ENCODE measurements at regions not wholly inside any gene's neighbourhood (a gene's known extent, or its start where the extent isn't known, plus 50 kb on each side); places are given as distances from the start of the nearest gene placed in this dataset.
A peak's percentile ranks its signal among the peaks of the same experiment; 100 is the strongest.

DNA sequence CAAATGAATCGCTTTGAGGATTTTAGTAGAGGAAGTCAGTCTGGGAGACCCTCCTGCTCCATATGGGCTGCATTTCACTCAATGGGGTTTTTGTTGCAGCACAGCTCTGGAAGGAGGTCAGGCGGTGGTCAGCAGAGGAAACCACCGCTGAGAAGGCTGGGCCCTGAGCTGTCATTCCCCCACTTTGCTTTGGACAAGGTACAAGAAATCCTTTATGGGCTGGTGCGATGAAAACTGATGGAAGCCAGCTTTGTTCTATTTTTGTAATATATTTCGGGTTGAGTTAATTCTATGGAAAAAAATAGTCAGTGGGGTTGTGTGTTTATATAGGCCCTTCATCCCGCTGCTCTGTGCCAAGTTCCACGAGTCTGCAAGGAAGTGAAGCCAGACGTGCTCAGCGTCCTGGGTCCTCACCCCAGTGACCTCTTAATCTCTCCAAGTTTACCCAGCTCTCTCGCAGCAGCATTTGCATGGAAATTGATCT, 157.1 kb upstream of the TMC3 start:
- DNase-seq (ENCODE audit: low spot score, unreplicated experiment) = no peak
- no peak overlapping the region for H3K4me3 Mint-ChIP-seq (ENCODE audit: low read depth)

DNA sequence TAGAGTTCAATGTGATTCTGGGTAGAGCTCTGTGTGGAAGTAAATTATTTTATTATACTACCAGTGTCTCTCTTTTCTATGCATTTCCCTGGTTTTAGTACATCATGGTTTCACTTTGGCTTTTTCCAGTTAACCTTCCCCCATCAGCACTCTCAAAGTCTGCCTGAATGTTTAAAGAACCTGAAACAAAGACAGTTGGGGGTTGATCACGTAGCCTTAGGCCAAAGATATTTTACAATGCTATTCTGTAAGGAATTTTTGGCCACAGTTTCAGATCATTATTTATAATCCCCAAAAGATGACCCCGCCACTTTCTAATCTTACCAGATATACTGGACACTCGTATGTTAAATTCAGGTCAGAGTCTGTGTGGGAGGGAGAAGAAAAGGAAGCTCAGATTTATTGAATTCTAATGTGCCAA, 156.3 kb upstream of the TMC3 start:
- Mint-ChIP-seq H3K4me1 (ENCODE audit: low read depth) (peaks cover 19% of the 10 kb centered on the region), H3K27ac (peak overlapping the region; percentile 39), H3K4me3 (ENCODE audit: low read depth) (no peak overlapping the region), H3K27me3 (no peaks in the 10 kb centered on the region), H3K36me3 (ENCODE audit: insufficient read depth) (no peaks in the 10 kb centered on the region), H3K9me3 (ENCODE audit: low read depth) (no peaks in the 10 kb centered on the region)
- DNase-seq (ENCODE audit: low spot score, unreplicated experiment) = no peak
- TF ChIP-seq, protein P1, sequence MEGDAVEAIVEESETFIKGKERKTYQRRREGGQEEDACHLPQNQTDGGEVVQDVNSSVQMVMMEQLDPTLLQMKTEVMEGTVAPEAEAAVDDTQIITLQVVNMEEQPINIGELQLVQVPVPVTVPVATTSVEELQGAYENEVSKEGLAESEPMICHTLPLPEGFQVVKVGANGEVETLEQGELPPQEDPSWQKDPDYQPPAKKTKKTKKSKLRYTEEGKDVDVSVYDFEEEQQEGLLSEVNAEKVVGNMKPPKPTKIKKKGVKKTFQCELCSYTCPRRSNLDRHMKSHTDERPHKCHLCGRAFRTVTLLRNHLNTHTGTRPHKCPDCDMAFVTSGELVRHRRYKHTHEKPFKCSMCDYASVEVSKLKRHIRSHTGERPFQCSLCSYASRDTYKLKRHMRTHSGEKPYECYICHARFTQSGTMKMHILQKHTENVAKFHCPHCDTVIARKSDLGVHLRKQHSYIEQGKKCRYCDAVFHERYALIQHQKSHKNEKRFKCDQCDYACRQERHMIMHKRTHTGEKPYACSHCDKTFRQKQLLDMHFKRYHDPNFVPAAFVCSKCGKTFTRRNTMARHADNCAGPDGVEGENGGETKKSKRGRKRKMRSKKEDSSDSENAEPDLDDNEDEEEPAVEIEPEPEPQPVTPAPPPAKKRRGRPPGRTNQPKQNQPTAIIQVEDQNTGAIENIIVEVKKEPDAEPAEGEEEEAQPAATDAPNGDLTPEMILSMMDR (IDR thresholded peaks at IDR 0.05; ENCODE audit: unreplicated experiment) = no peak

More for the DNA sequence above, 157.1 kb upstream of the TMC3 start:
- no peak overlapping the region for H3K27ac Mint-ChIP-seq
- H3K4me1 Mint-ChIP-seq (ENCODE audit: low read depth) = peaks cover 19% of the 10 kb centered on the region
- no peaks in the 10 kb centered on the region for H3K27me3 Mint-ChIP-seq
- H3K9me3 Mint-ChIP-seq (ENCODE audit: low read depth) = no peaks in the 10 kb centered on the region
- no peaks in the 10 kb centered on the region for H3K36me3 Mint-ChIP-seq (ENCODE audit: insufficient read depth)
- TF ChIP-seq, protein P1 (IDR thresholded peaks at IDR 0.05; ENCODE audit: unreplicated experiment) = no peak

DNA sequence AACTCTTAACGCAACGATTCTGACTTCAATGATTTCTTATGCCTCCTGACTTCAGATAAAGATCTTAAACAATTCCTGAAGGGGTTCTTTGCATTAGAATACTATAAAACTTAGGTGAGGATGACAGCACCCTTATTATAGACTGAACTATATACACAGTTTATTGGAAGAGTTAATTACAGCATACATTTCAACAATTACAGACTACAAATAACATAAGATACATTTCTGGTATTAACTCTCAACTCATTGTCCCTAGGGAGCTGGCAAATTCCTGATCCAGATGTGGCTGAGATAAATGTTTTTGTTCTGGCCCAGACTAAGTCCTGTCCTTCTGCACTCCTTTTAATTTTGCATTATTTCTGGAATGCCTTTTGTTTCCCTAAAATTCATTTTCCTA, 155.5 kb upstream of the TMC3 start:
- H3K27ac Mint-ChIP-seq = no peak overlapping the region
- H3K4me3 Mint-ChIP-seq (ENCODE audit: low read depth) = no peak overlapping the region

DNA sequence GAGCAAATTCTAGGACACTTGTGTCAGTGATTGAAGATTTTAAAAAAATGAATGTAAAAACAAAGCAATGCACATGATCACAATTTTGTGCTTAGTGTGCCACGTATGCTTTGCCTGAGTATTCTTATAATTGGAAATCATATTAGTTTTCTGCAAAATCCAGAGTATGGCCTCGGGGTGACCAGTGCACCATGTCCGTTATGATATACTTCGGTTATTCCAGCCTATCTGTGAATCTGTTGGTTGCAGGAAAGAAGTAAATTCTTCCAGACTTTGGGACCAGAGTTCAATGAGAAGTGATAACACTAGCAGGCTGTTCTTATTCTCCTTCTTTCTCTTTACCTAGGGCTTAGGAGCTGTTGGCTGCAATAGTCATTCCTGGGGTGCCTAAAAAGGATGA, 152.0 kb upstream of the TMC3 start:
- Mint-ChIP-seq H3K4me3 (ENCODE audit: low read depth) (no peak overlapping the region), H3K36me3 (ENCODE audit: insufficient read depth) (no peaks in the 10 kb centered on the region), H3K27ac (no peak overlapping the region), H3K4me1 (ENCODE audit: low read depth) (peaks cover 7% of the 10 kb centered on the region), H3K27me3 (no peaks in the 10 kb centered on the region), H3K9me3 (ENCODE audit: low read depth) (peaks cover 4% of the 10 kb centered on the region)
- DNase-seq (ENCODE audit: low spot score, unreplicated experiment) = no peak
- TF ChIP-seq, protein P1 (IDR thresholded peaks at IDR 0.05; ENCODE audit: unreplicated experiment) = no peak

More for the DNA sequence above, 155.5 kb upstream of the TMC3 start:
- H3K4me1 Mint-ChIP-seq (ENCODE audit: low read depth) = peaks cover 19% of the 10 kb centered on the region
- DNase-seq (ENCODE audit: low spot score, unreplicated experiment) = no peak
- TF ChIP-seq, protein P1 (IDR thresholded peaks at IDR 0.05; ENCODE audit: unreplicated experiment) = no peak
- H3K36me3 Mint-ChIP-seq (ENCODE audit: insufficient read depth) = no peaks in the 10 kb centered on the region
- no peaks in the 10 kb centered on the region for H3K27me3 Mint-ChIP-seq
- H3K9me3 Mint-ChIP-seq (ENCODE audit: low read depth) = peaks cover 2% of the 10 kb centered on the region

DNA sequence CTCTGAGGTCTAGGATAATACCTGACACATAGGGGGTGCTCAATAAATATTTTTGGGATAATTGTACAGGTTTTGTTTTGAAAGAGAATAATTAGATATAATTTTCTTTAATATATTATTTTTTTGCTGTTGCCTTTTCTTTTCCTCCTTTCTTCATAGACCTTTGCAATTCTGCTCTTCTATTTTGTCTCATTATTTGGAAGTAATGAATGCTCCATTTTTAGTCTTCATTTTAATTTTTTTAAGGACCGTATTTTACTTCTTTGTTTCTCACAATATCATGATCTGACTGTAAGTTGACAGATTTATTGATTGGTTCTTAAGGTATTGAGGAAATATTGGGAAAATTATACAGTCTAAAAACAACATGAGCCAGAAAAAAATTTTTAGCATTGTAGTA, 150.5 kb upstream of the TMC3 start:
- H3K36me3 Mint-ChIP-seq (ENCODE audit: insufficient read depth) = no peaks in the 10 kb centered on the region
- H3K4me1 Mint-ChIP-seq (ENCODE audit: low read depth) = no peaks in the 10 kb centered on the region
- no peak overlapping the region for H3K27ac Mint-ChIP-seq
- TF ChIP-seq, protein P1 (IDR thresholded peaks at IDR 0.05; ENCODE audit: unreplicated experiment) = no peak
- DNase-seq (ENCODE audit: low spot score, unreplicated experiment) = no peak
- H3K4me3 Mint-ChIP-seq (ENCODE audit: low read depth) = no peak overlapping the region
- H3K27me3 Mint-ChIP-seq = no peaks in the 10 kb centered on the region
- H3K9me3 Mint-ChIP-seq (ENCODE audit: low read depth) = peaks cover 4% of the 10 kb centered on the region
